Suprapubic skin (tissue), 4 donors: ENCODE measurements at regions not wholly inside any gene's neighbourhood (a gene's known extent, or its start where the extent isn't known, plus 50 kb on each side); places are given as distances from the start of the nearest gene placed in this dataset.
"Not testable (repeated sequence)": the region's sequence is repeated elsewhere in the genome, so short reads cannot be mapped to it uniquely, and the experiment has no call there.

ENCODE experiments used
- DNase-seq, 2 donors: peaks; one replicate each; pipeline ENCODE4 v3.0.0-alpha.2; 2019; ENCODE audit warnings: low spot score in 2 of 2
- H3K27ac ChIP-seq: fragments of 200-600 bp; sonication (generic); one replicate; pipeline ENCODE4 v1.5.1; 2019
- H3K27me3 ChIP-seq: fragments of 200-600 bp; sonication (generic); one replicate; pipeline ENCODE4 v1.5.1; 2019
- H3K36me3 ChIP-seq: fragments of 200-600 bp; sonication (generic); one replicate; pipeline ENCODE4 v1.5.1; 2019
- H3K4me1 ChIP-seq: fragments of 200-600 bp; sonication (generic); one replicate; pipeline ENCODE4 v1.5.1; 2019
- H3K4me3 ChIP-seq: fragments of 200-600 bp; sonication (generic); one replicate; pipeline ENCODE4 v1.5.1; 2019; ENCODE audit warnings: mild to moderate bottlenecking
- H3K9me3 ChIP-seq: fragments of 200-600 bp; sonication (generic); one replicate; pipeline ENCODE4 v1.5.1; 2019
- EP300 ChIP-seq: sonication (generic); formaldehyde crosslinking; IDR thresholded peaks from one replicate; pipeline ENCODE4 v1.6.1; 2017; ENCODE audit warnings: antibody characterized with exemption
- POLR2A ChIP-seq, 2 donors: fragments of 450-650 bp; IDR thresholded peaks; one replicate each; pipeline ENCODE4 v1.6.1; 2017; ENCODE audit warnings: antibody characterized with exemption in 2 of 2, mild to moderate bottlenecking in 2 of 2, moderate library complexity in 2 of 2
- POLR2AphosphoS5 ChIP-seq, 3 donors: sonication (generic); formaldehyde crosslinking; IDR thresholded peaks; one replicate each; pipeline ENCODE4 v1.6.1; 2017; ENCODE audit warnings: antibody characterized with exemption in 3 of 3
- WGBS: methylation state at CpG from one replicate; pipeline ENCODE4 v1.1.5; 2018; 5-methylcytosine and 5-hydroxymethylcytosine counted together
- TF ChIP-seq, protein P1 (sequence below), 2 donors: fragments of 200-600 bp in 1 of 2; fragments of 450-650 bp in 1 of 2; sonication (generic) in 1 of 2; IDR thresholded peaks; one replicate each; pipeline ENCODE4 v1.5.1; 2016 to 2019; ENCODE audit warnings: antibody characterized with exemption in 2 of 2, mild to moderate bottlenecking in 1 of 2, moderate library complexity in 1 of 2

DNA sequence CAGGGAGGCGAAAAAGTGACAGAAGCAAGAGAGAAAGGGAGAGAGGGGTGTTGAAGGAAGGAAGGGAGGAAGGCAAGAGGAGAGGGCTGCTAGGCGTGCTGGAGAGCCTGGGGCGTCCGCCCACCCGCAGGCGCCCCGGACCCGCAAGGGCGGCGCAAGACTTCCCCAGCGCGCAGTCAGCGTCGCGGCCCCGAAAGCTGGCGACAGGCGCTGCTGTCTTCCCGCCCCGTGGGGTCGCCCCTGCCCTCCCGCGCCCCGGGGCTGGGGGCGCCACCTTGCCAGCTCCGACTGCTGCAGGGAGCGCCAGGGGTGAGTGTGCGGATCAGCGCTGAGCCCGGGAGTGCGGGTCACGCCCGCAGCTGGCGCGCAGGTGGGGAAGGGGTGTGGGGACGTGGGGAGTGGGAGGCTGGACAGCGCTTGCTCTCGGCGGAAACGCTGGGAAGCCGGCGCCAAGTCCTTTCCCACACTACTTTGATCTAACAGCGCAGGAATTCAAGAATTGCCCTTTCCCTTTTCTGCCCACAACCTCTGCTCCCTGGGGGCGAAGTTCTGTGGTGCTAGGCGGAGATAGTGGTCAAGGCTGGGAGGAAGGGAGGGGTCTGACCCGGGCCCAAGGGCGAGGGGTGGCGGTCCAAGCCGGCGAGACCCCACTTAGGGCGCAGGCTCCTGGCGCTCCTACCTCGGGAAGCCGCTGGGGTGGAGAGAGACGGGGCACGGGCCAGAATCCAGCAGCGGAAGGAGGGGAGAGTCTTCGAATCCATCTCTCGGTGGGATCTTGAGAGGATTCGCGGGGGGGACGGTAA, 266.1 kb downstream of the CGGBP1 start, which contains the start of gene HTR1F:
Gene HTR1F (plus strand): TSS at position 173 of the 803 bp plus-strand sequence.
- under 1% methylated on average over 36 of the region's 62 CpGs for WGBS
- peaks cover 32% of the 10 kb centered on the region for H3K27me3 ChIP-seq
- no peaks in the 10 kb centered on the region for H3K9me3 ChIP-seq
- H3K27ac ChIP-seq, result peak within 1 kb of the TSS; percentile 39
- no peak for DNase-seq
- TF ChIP-seq POLR2A (IDR thresholded peaks at IDR 0.05) (no peak), EP300 (no peak), POLR2AphosphoS5 (IDR thresholded peaks at IDR 0.05) (no peak)
- TF ChIP-seq, protein P1, sequence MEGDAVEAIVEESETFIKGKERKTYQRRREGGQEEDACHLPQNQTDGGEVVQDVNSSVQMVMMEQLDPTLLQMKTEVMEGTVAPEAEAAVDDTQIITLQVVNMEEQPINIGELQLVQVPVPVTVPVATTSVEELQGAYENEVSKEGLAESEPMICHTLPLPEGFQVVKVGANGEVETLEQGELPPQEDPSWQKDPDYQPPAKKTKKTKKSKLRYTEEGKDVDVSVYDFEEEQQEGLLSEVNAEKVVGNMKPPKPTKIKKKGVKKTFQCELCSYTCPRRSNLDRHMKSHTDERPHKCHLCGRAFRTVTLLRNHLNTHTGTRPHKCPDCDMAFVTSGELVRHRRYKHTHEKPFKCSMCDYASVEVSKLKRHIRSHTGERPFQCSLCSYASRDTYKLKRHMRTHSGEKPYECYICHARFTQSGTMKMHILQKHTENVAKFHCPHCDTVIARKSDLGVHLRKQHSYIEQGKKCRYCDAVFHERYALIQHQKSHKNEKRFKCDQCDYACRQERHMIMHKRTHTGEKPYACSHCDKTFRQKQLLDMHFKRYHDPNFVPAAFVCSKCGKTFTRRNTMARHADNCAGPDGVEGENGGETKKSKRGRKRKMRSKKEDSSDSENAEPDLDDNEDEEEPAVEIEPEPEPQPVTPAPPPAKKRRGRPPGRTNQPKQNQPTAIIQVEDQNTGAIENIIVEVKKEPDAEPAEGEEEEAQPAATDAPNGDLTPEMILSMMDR (IDR thresholded peaks at IDR 0.05), result no peak
- peaks cover 16% of the 10 kb centered on the region for H3K4me1 ChIP-seq
- no peaks in the 10 kb centered on the region for H3K36me3 ChIP-seq
- peak within 1 kb of the TSS; percentile 49 for H3K4me3 ChIP-seq

DNA sequence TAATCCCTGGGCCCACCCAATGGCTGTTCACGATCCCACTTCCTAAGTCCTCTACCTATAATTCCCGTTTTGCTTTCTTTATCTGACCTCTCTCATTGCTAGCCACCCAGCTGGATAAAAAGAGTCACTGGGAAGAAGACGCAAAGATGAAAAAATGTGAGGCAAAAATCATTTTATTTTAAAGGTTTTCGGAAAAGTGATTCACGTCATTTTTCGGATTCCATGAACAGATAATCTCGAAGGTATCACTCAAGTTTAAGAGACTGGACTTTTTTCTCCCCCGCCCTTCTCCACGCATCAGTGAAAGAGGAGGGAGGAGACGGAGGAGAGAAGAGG, 266.6 kb downstream of the CGGBP1 start:
- no peak for TF ChIP-seq EP300
- peaks cover 32% of the 10 kb centered on the region for H3K27me3 ChIP-seq
- H3K4me1 ChIP-seq, result peaks cover 16% of the 10 kb centered on the region
- H3K36me3 ChIP-seq, result no peaks in the 10 kb centered on the region
- H3K27ac ChIP-seq, result no peak overlapping the region
- H3K4me3 ChIP-seq, result peak overlapping the region; percentile 49
- no peak for DNase-seq
- H3K9me3 ChIP-seq, result no peaks in the 10 kb centered on the region
- WGBS, result 14% methylated on average over 10 of the region's 10 CpGs

DNA sequence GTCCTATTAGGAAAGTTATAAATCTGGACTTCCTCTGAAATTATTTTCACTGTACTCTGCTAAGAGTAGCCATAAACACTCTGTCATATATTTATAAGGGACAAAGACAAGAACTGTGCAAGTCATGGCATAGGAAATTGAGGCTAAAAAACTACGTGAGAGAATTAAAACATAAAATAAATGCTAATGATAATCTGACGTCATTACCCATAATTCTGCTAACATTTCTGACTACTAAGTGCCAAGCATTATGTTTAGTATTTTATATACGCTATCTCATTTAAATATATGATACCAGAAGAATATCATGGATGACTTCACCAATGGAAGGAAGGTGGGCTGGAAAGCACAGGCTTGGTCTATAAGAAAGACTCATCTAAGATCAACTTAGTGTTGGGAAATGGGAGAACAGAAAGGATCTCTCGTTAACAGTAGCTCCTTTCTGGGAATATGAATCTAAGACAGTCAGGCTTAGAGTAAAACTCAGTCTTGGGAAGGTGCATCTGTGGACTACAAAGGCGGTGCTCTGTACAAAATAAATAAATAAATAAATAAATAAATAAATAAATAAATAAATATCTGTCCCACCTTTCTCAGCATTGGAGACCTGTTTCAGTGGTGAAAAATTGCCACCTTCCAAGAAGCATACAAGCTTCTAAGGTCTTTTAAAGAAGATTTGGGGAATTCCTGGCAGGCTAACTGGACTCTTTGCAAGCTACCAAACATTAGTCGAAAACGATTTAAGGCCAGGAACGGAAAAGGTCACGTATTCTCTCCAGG, 267.4 kb downstream of the CGGBP1 start:
- H3K27ac ChIP-seq, result no peak overlapping the region
- peaks cover 32% of the 10 kb centered on the region for H3K27me3 ChIP-seq
- no peaks in the 10 kb centered on the region for H3K9me3 ChIP-seq
- no peaks in the 10 kb centered on the region for H3K36me3 ChIP-seq
- peak overlapping the region; percentile 49 for H3K4me3 ChIP-seq
- TF ChIP-seq EP300 (no peak), POLR2AphosphoS5 (IDR thresholded peaks at IDR 0.05) (no peak), POLR2A (IDR thresholded peaks at IDR 0.05) (no peak)
- TF ChIP-seq, protein P1 (IDR thresholded peaks at IDR 0.05), result no peak
- WGBS, result 76% methylated on average over 9 of the region's 9 CpGs
- H3K4me1 ChIP-seq, result peaks cover 16% of the 10 kb centered on the region
- no peak for DNase-seq

DNA sequence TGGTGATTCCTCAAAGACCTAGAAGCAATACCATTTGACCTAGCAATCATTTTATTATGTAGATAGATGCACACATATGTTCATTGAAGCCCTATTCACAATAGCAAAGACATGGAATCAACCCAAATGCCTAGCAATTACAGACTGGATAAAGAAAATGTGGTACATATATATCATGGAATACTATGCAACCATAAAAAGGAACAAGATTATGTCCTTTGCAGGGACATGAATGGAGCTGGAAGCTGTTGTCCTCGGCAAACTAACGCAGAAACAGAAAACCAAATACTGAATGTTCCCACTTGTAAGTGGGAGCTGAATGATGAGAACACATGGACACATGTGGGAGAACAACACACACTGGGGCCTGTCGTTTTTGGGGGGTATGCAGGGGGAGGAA, 269.8 kb downstream of the CGGBP1 start:
- H3K9me3 ChIP-seq, H3K36me3 ChIP-seq, DNase-seq, H3K27ac ChIP-seq, H3K4me3 ChIP-seq: not testable (repeated sequence)
- Histone ChIP-seq H3K27me3 (peaks cover 30% of the 10 kb centered on the region), H3K4me1 (peaks cover 16% of the 10 kb centered on the region)
- 79% methylated on average over 3 of the region's 3 CpGs for WGBS

DNA sequence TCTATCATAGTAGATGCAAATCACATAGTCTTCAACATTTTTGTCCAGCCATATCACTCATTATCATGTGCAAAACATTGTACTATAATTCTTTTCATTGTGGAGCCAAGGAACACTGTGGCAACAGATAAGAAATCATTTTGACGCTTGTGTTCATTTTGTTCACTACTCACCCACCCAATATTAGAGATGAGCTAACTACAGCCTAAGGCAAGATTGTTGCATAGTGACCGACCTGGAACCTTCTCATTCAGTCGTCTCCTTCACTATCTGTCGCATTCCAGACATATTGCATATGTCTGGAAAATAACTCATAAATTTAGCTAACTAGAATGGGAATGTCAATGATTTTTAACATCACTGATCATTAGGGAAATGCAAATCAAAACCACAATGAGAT, 270.3 kb downstream of the CGGBP1 start:
- Histone ChIP-seq H3K4me1 (peaks cover 16% of the 10 kb centered on the region), H3K4me3 (no peak overlapping the region), H3K27ac (no peak overlapping the region), H3K9me3 (no peaks in the 10 kb centered on the region), H3K27me3 (peaks cover 25% of the 10 kb centered on the region), H3K36me3 (no peaks in the 10 kb centered on the region)
- no peak for TF ChIP-seq POLR2A (IDR thresholded peaks at IDR 0.05)
- TF ChIP-seq, protein P1 (IDR thresholded peaks at IDR 0.05), result no peak
- no peak for TF ChIP-seq POLR2AphosphoS5 (IDR thresholded peaks at IDR 0.05)
- TF ChIP-seq EP300, result no peak
- DNase-seq, result no peak
- WGBS, result 55% methylated on average over 4 of the region's 4 CpGs

DNA sequence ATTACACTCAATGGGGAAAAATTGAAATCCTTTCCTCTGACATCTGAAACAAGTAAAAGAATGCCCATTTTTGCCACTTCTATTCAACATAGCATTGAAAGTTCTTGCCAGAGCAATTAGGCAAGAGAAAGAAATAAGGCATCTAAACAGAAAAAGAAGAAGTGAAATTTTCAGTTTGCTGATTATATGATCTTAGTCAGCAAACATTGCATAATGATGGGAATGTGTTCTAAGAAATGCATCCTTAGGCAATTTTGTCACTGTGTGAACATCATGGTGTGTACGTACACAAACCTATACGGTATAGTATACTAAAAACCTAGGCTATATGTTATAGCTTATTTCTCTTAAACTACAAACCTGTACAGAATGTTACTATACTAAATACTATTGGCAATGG, 278.0 kb downstream of the CGGBP1 start:
- TF ChIP-seq POLR2A (IDR thresholded peaks at IDR 0.05) (no peak), POLR2AphosphoS5 (IDR thresholded peaks at IDR 0.05) (no peak), EP300 (no peak)
- TF ChIP-seq, protein P1 (IDR thresholded peaks at IDR 0.05), result no peak
- Histone ChIP-seq H3K9me3 (no peaks in the 10 kb centered on the region), H3K4me1 (no peaks in the 10 kb centered on the region), H3K4me3 (no peak overlapping the region), H3K36me3 (no peaks in the 10 kb centered on the region), H3K27ac (no peak overlapping the region), H3K27me3 (no peaks in the 10 kb centered on the region)
- no peak for DNase-seq
- 85% methylated on average over 2 of the region's 2 CpGs for WGBS
